ENCODE measurements at regions not wholly inside any gene's neighbourhood (a gene's known extent, or its start where the extent isn't known, plus 50 kb on each side); places are given as distances from the start of the nearest gene placed in this dataset.

DNA sequence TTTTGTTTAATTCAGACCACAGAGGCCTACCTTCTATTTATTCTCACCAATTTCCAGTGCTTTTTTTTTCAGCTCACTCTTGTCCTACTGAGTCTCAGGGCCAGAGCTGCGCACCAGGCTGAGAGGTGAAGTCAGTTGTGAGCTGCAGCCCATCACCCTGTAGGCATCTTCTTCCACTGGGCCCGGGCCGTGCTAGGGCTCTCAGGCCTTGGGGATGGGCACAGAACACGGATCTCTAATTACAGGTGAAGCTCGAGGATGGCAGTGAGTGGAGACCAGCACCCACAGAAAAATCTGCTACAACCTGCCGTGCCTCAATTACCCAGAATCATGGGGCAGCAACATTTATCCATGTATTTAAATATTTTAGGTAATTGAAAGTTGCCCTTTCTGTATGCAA, 82.1 kb downstream of the IRX5 start:
- 92% methylated on average over 6 of the region's 6 CpGs for WGBS
- Histone ChIP-seq H3K36me3 (no peaks in the 10 kb centered on the region), H3K9me3 (no peaks in the 10 kb centered on the region), H3K27me3 (peaks cover 11% of the 10 kb centered on the region), H3K4me1 (no peaks in the 10 kb centered on the region), H3K4me3 (no peak overlapping the region), H3K27ac (no peak overlapping the region)
- TF ChIP-seq, protein P1, sequence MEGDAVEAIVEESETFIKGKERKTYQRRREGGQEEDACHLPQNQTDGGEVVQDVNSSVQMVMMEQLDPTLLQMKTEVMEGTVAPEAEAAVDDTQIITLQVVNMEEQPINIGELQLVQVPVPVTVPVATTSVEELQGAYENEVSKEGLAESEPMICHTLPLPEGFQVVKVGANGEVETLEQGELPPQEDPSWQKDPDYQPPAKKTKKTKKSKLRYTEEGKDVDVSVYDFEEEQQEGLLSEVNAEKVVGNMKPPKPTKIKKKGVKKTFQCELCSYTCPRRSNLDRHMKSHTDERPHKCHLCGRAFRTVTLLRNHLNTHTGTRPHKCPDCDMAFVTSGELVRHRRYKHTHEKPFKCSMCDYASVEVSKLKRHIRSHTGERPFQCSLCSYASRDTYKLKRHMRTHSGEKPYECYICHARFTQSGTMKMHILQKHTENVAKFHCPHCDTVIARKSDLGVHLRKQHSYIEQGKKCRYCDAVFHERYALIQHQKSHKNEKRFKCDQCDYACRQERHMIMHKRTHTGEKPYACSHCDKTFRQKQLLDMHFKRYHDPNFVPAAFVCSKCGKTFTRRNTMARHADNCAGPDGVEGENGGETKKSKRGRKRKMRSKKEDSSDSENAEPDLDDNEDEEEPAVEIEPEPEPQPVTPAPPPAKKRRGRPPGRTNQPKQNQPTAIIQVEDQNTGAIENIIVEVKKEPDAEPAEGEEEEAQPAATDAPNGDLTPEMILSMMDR (IDR thresholded peaks at IDR 0.05) = no peak
- TF ChIP-seq POLR2A (IDR thresholded peaks at IDR 0.05) = no peak
- no peak for TF ChIP-seq EP300 (IDR thresholded peaks at IDR 0.05)
- no peak for TF ChIP-seq POLR2AphosphoS5 (IDR thresholded peaks at IDR 0.05)
- no peak for DNase-seq (ENCODE audit: low spot score in 2 of 2)

DNA sequence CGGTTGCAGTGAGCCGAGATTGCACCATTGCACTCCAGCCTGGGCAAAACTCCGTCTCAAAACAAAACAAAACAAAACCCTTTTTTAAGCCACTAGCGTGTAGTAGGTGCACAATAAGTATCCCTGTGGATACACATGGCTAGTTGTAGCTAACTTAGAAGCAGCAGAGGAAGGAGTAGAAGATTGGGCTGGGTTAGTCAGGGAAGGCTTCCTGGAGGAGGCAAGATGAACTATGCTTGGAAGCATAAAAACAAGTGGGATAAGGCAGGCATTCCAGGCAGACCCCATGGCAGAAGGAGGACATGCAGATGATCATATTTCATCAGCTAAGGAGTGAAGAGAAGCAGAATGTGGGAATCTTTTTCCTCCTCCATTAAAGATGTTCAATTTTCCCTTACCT, 83.4 kb downstream of the IRX5 start:
- Histone ChIP-seq H3K9me3 (no peaks in the 10 kb centered on the region), H3K4me3 (no peak overlapping the region), H3K36me3 (no peaks in the 10 kb centered on the region), H3K27ac (no peak overlapping the region), H3K27me3 (peaks cover 7% of the 10 kb centered on the region), H3K4me1 (no peaks in the 10 kb centered on the region)
- no peak for DNase-seq (ENCODE audit: low spot score in 2 of 2)
- TF ChIP-seq, protein P1 (IDR thresholded peaks at IDR 0.05) = no peak
- TF ChIP-seq POLR2A (IDR thresholded peaks at IDR 0.05) = no peak
- TF ChIP-seq POLR2AphosphoS5 (IDR thresholded peaks at IDR 0.05) = no peak
- no peak for TF ChIP-seq EP300 (IDR thresholded peaks at IDR 0.05)
- 92% methylated on average over 4 of the region's 4 CpGs for WGBS

DNA sequence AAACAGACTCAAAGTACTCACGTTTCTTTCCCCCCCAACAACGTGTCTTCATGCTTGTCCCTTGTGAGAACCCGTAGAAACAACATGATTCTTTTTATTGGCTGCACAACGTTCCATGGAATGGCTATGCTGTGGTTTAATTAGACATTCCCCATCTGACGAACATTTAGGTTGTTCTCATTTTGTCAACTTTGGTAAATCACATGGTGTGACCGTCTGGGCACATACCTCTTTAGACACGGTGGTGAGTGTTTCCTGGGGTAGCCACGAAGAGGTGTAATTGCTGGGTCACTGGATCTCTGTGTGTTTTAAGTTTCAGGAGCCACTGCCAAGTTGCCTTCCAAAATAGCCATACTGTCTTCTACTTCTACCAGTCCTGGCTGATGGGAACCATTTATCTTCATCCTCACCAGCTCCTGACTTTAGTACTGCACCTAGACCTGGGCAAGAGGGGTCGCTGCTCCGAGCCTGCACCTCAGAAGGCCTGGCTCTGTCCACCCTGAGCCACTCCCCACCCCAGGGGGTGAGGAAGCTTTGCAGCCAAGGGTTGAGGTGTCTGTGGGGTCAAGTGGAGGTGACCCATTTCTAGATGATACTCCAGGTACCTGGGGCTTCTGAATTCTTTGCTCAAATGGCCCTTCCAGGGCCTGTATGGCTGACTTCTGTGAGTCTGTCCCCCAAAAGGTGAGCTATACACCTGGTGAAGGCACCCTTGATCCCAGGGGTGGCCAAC, 84.7 kb downstream of the IRX5 start:
- Histone ChIP-seq H3K27me3 (peaks cover 7% of the 10 kb centered on the region), H3K4me1 (no peaks in the 10 kb centered on the region), H3K9me3 (no peaks in the 10 kb centered on the region), H3K27ac (no peak overlapping the region), H3K36me3 (no peaks in the 10 kb centered on the region), H3K4me3 (no peak overlapping the region)
- whole genome bisulfite sequencing = 77% methylated on average over 8 of the region's 10 CpGs
- DNase-seq (ENCODE audit: low spot score in 2 of 2) = no peak
- no peak for TF ChIP-seq POLR2A (IDR thresholded peaks at IDR 0.05)
- TF ChIP-seq EP300 (IDR thresholded peaks at IDR 0.05) = no peak
- TF ChIP-seq POLR2AphosphoS5 (IDR thresholded peaks at IDR 0.05) = no peak
- TF ChIP-seq, protein P1 (IDR thresholded peaks at IDR 0.05) = no peak

DNA sequence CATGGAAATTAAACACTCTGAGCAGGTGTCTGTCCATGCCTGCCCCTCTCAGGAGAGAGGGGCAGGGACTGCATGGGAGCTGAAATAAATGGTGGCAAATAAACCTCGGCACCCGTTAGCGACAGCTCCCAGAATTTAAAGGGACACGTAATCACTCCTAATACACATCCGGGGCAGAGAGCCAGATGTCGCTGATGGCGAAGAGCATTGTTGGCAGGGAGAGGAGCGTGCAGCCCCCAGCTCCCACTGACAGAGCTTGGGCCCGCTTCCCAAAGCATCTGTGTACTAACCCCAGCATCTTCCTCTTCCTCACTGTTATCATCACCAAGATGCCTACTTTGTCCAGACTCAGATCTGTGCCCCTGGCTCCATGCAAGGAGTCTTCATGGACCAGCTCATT, 85.8 kb downstream of the IRX5 start:
- 73% methylated on average over 9 of the region's 9 CpGs for WGBS
- TF ChIP-seq, protein P1 (IDR thresholded peaks at IDR 0.05) = no peak
- TF ChIP-seq POLR2A (IDR thresholded peaks at IDR 0.05) = no peak
- TF ChIP-seq EP300 (IDR thresholded peaks at IDR 0.05) = no peak
- TF ChIP-seq POLR2AphosphoS5 (IDR thresholded peaks at IDR 0.05) = no peak
- no peak for DNase-seq (ENCODE audit: low spot score in 2 of 2)

DNA sequence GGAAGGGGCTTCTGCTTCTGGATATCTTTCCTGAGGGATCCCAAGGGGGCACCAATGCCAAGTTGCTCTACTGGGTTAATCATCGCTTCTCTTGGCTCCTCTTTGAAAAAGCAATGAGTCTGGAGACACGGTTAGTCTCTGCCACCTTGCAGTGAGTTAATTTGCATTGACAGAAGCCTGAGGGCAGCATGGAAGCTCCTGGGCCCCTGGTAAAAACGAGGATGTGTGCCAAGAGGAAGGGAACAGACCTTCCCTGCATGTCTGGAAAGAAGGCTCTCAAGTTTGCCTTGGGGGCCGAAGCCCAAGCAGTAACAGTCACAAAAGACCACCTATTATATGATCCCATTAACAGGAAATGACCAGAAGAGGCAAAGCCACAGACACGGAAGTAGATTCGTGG, 86.7 kb downstream of the IRX5 start:
- DNase-seq (ENCODE audit: low spot score in 2 of 2) = no peak
- no peak overlapping the region for H3K27ac ChIP-seq
- H3K4me3 ChIP-seq = no peak overlapping the region
- no peaks in the 10 kb centered on the region for H3K4me1 ChIP-seq
- WGBS = 54% methylated on average over 6 of the region's 6 CpGs
- H3K36me3 ChIP-seq = no peaks in the 10 kb centered on the region
- H3K9me3 ChIP-seq = no peaks in the 10 kb centered on the region
- TF ChIP-seq, protein P1 (IDR thresholded peaks at IDR 0.05) = no peak
- no peak for TF ChIP-seq POLR2AphosphoS5 (IDR thresholded peaks at IDR 0.05)
- no peak for TF ChIP-seq POLR2A (IDR thresholded peaks at IDR 0.05)
- no peak for TF ChIP-seq EP300 (IDR thresholded peaks at IDR 0.05)
- peaks cover 7% of the 10 kb centered on the region for H3K27me3 ChIP-seq

More for the DNA sequence above, 85.8 kb downstream of the IRX5 start:
- Histone ChIP-seq H3K9me3 (no peaks in the 10 kb centered on the region), H3K4me3 (no peak overlapping the region), H3K4me1 (no peaks in the 10 kb centered on the region), H3K27ac (no peak overlapping the region), H3K36me3 (no peaks in the 10 kb centered on the region), H3K27me3 (peaks cover 7% of the 10 kb centered on the region)
